DND-41 (cell line): ENCODE measurements at regions not wholly inside any gene's neighbourhood (a gene's known extent, or its start where the extent isn't known, plus 50 kb on each side); places are given as distances from the start of the nearest gene placed in this dataset.

Experiments
- ATAC-seq: fragments of 200-7000 bp; cut with Tn5 transposase; 3 replicates; pipeline ENCODE4 v1.9.1; 2021; ENCODE audit warnings: low read depth; ENCODE audit not compliant: insufficient read depth
- DNase-seq: peaks from one replicate; pipeline ENCODE4 v3.0.0-alpha.2; 2020
- H2AFZ ChIP-seq: 2 replicates; pipeline ENCODE4 v1.6.0; 2012; ENCODE audit warnings: low read depth, low read length
- H3K27ac ChIP-seq: 2 replicates; pipeline ENCODE4 v1.5.1; 2012; ENCODE audit warnings: low read length, inconsistent platforms
- H3K27me3 ChIP-seq: fragments of 200-600 bp; sonication (generic); 2 replicates; pipeline ENCODE4 v1.6.0; 2012; ENCODE audit warnings: low read length, mild to moderate bottlenecking, inconsistent platforms; ENCODE audit not compliant: insufficient read depth, poor library complexity
- H3K36me3 ChIP-seq: 2 replicates; pipeline ENCODE4 v1.5.1; 2012; ENCODE audit warnings: low read length, inconsistent platforms; ENCODE audit not compliant: insufficient read depth
- H3K4me1 ChIP-seq: 2 replicates; pipeline ENCODE4 v1.5.1; 2012; ENCODE audit warnings: mild to moderate bottlenecking, low read length; ENCODE audit not compliant: insufficient read depth
- H3K4me2 ChIP-seq: 2 replicates; pipeline ENCODE4 v1.6.0; 2012; ENCODE audit warnings: mild to moderate bottlenecking, moderate library complexity, low read length, inconsistent platforms; ENCODE audit not compliant: insufficient read depth
- H3K4me3 ChIP-seq, 2 experiments: fragments of 200-600 bp in 1 of 2; shearing (Covaris generic) in 1 of 2; 2 replicates each; pipeline ENCODE4 v1.5.1; 2012 to 2016; ENCODE audit warnings: inconsistent platforms in 2 of 2, low read length in 2 of 2, mild to moderate bottlenecking in 2 of 2, low read depth in 1 of 2, moderate library complexity in 1 of 2
- H3K79me2 ChIP-seq: 2 replicates; pipeline ENCODE4 v1.6.0; 2012; ENCODE audit warnings: low read length, inconsistent platforms; ENCODE audit not compliant: insufficient read depth
- H3K9ac ChIP-seq: 2 replicates; pipeline ENCODE4 v1.6.0; 2012; ENCODE audit warnings: low read depth, mild to moderate bottlenecking, inconsistent platforms, low read length, moderate library complexity
- H3K9me3 ChIP-seq: 2 replicates; pipeline ENCODE4 v1.5.1; 2012; ENCODE audit warnings: low read length, moderate library complexity, mild to moderate bottlenecking, inconsistent platforms; ENCODE audit not compliant: insufficient read depth, severe bottlenecking
- H4K20me1 ChIP-seq: 2 replicates; pipeline ENCODE4 v1.6.0; 2012; ENCODE audit warnings: low read length; ENCODE audit not compliant: insufficient read depth
- EZH2 ChIP-seq: IDR thresholded peaks from 3 replicates; pipeline ENCODE4 v1.6.1; 2012; ENCODE audit warnings: borderline replicate concordance, low read depth, mild to moderate bottlenecking, moderate library complexity, low read length, inconsistent platforms; ENCODE audit not compliant: severe bottlenecking
- TF ChIP-seq, protein P1 (sequence below): IDR thresholded peaks from 2 replicates; pipeline ENCODE4 v1.5.1; 2012; ENCODE audit warnings: borderline replicate concordance, low read length, moderate library complexity, mild to moderate bottlenecking; ENCODE audit not compliant: poor library complexity, severe bottlenecking; ENCODE audit errors: extremely low read depth

DNA sequence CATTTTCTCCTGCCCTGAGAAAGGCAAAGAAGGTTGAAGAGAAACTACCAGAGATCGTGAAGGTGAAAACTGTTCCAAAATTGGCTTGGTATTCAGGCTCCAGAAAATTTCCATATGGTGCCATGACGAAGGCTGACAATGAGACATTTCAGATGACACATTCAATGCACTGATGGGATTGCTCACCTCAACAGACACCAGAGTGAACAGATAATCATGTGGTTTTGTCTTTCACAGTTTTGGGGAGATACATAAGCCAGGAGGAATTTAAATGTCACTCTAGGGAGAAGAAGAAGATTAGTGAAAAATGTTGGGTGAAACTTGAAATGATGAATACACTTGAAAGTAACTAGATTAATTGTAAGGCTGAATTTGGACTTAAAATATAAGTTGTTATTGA is 339.7 kb upstream of the EPHA3 start:
- no peak overlapping the region for H3K4me2 ChIP-seq
- H3K27ac ChIP-seq = no peak overlapping the region
- H3K27me3 ChIP-seq = no peaks in the 10 kb centered on the region
- no peak overlapping the region for H2AFZ ChIP-seq
- H3K9me3 ChIP-seq = no peaks in the 10 kb centered on the region
- H3K9ac ChIP-seq = no peak overlapping the region
- no peaks in the 10 kb centered on the region for H3K36me3 ChIP-seq
- H4K20me1 ChIP-seq = no peaks in the 10 kb centered on the region
- no peak for TF ChIP-seq EZH2
- TF ChIP-seq, protein P1, sequence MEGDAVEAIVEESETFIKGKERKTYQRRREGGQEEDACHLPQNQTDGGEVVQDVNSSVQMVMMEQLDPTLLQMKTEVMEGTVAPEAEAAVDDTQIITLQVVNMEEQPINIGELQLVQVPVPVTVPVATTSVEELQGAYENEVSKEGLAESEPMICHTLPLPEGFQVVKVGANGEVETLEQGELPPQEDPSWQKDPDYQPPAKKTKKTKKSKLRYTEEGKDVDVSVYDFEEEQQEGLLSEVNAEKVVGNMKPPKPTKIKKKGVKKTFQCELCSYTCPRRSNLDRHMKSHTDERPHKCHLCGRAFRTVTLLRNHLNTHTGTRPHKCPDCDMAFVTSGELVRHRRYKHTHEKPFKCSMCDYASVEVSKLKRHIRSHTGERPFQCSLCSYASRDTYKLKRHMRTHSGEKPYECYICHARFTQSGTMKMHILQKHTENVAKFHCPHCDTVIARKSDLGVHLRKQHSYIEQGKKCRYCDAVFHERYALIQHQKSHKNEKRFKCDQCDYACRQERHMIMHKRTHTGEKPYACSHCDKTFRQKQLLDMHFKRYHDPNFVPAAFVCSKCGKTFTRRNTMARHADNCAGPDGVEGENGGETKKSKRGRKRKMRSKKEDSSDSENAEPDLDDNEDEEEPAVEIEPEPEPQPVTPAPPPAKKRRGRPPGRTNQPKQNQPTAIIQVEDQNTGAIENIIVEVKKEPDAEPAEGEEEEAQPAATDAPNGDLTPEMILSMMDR = no peak
- DNase-seq (no peak), ATAC-seq (no peak)
- no peaks in the 10 kb centered on the region for H3K79me2 ChIP-seq
- H3K4me3 ChIP-seq = no peak overlapping the region
- no peaks in the 10 kb centered on the region for H3K4me1 ChIP-seq

DNA sequence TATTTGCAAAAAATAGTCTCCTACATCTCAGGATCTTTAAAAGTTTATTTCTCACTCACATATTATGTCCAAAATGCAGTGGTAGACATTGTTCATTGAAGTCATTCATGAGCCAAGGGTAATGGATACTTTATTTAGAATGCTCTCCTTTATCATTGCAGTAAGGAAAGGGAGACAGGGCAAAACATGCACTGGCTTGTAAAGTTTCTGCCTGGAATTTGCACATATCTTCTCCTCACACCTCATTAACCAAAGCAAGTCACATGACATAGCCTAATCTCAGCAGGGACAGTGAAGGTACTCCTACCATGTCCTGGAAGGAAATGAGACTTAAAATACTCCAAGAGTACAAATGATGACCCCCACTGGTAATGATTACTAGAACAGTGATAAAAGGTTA is 333.7 kb upstream of the EPHA3 start:
- no peaks in the 10 kb centered on the region for H3K4me1 ChIP-seq
- no peak overlapping the region for H3K9ac ChIP-seq
- H2AFZ ChIP-seq = no peak overlapping the region
- no peaks in the 10 kb centered on the region for H3K9me3 ChIP-seq
- no peaks in the 10 kb centered on the region for H3K36me3 ChIP-seq
- H3K4me2 ChIP-seq = no peak overlapping the region
- H4K20me1 ChIP-seq = no peaks in the 10 kb centered on the region
- DNase-seq (no peak), ATAC-seq (no peak)
- no peaks in the 10 kb centered on the region for H3K27me3 ChIP-seq
- no peak overlapping the region for H3K4me3 ChIP-seq
- no peak for TF ChIP-seq EZH2
- TF ChIP-seq, protein P1 = no peak
- no peak overlapping the region for H3K27ac ChIP-seq
- H3K79me2 ChIP-seq = no peaks in the 10 kb centered on the region

DNA sequence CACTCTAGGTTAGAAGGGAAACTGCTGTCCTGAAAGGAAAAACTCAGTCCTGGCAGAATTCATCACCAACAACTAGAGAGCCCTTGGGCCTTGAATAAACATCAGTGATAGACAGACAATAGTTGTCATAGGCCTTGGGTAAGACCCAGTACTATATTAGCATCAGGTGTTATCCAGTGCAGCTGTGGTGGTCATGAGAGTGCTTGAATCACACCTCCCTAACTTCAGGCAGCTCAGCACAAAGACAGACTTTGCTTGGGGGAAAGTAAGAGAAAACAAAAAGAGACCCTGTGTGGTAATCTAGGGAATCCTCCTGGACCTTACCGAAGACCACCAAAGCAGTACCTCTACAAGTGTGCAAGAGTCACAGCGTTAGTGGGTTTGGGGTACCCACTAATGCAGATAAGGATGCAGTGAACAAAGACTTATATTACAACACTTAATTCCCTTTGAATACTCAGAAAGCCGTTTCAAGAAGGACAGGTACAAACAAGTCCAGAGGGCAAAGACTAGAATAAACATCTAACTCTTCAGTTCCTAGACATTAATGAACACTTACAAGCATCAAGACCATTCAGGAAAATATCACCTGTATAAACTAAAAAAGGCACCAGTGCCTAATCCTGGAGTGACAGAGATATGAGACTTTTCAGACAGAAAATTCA is 332.3 kb upstream of the EPHA3 start:
- no peak overlapping the region for H3K9ac ChIP-seq
- no peaks in the 10 kb centered on the region for H3K9me3 ChIP-seq
- H4K20me1 ChIP-seq = no peaks in the 10 kb centered on the region
- no peak for ATAC-seq
- no peaks in the 10 kb centered on the region for H3K27me3 ChIP-seq
- no peak for TF ChIP-seq EZH2
- TF ChIP-seq, protein P1 = no peak
- no peaks in the 10 kb centered on the region for H3K4me1 ChIP-seq
- no peak for DNase-seq
- H2AFZ ChIP-seq = no peak overlapping the region
- H3K79me2 ChIP-seq = no peaks in the 10 kb centered on the region
- no peak overlapping the region for H3K4me3 ChIP-seq
- H3K36me3 ChIP-seq = no peaks in the 10 kb centered on the region
- H3K4me2 ChIP-seq = no peak overlapping the region
- H3K27ac ChIP-seq = no peak overlapping the region
